Stimulated activated naive CD8-positive, alpha-beta T cell treated with anti-CD3 and anti-CD28 coated beads, Interleukin-15, amount 100 ng/mL, for 72 hours (primary cell): ENCODE measurements at regions not wholly inside any gene's neighbourhood (a gene's known extent, or its start where the extent isn't known, plus 50 kb on each side); places are given as distances from the start of the nearest gene placed in this dataset.
"Not testable (repeated sequence)": the region's sequence is repeated elsewhere in the genome, so short reads cannot be mapped to it uniquely, and the experiment has no call there.

Source experiments
- ATAC-seq: fragments of 150-1000 bp; cut with Tn5 transposase; 2 replicates; pipeline ENCODE4 v1.10.0; 2021; ENCODE audit warnings: mild to moderate bottlenecking, moderate library complexity
- DNase-seq, 2 donors: peaks; one replicate each; pipeline ENCODE4 v3.0.0; 2021 to 2022
- H3K27ac Mint-ChIP-seq, 2 donors: one replicate each; pipeline ENCODE4 v1.8.0; 2022; ENCODE audit warnings: mild to moderate bottlenecking in 2 of 2, mixed read lengths in 2 of 2, moderate library complexity in 2 of 2
- H3K27me3 Mint-ChIP-seq: one replicate; pipeline ENCODE4 v1.8.0; 2022; ENCODE audit warnings: mixed read lengths
- H3K4me1 Mint-ChIP-seq: one replicate; pipeline ENCODE4 v1.8.0; 2022; ENCODE audit warnings: mild to moderate bottlenecking, mixed read lengths
- H3K4me3 Mint-ChIP-seq, 2 donors: one replicate each; pipeline ENCODE4 v1.8.0; 2022; ENCODE audit warnings: mild to moderate bottlenecking in 2 of 2, mixed read lengths in 2 of 2, moderate library complexity in 1 of 2
- H3K9me3 Mint-ChIP-seq, 2 donors: one replicate each; pipeline ENCODE4 v1.8.0; 2022; ENCODE audit warnings: mixed read lengths in 2 of 2

GRCh38 chr18:1308686-1309085, 404.0 kb downstream of the ADCYAP1 start:
- Mint-ChIP-seq H3K27ac (no peak overlapping the region), H3K4me1 (no peaks in the 10 kb centered on the region)

GRCh38 chr18:1311376-1311775, 406.7 kb downstream of the ADCYAP1 start:
- ATAC-seq: no peak
- Mint-ChIP-seq H3K4me3 (no peak overlapping the region), H3K9me3 (peaks cover 0 to 8% of the 10 kb centered on the region in 2 donors), H3K27ac (no peak overlapping the region), H3K27me3 (no peaks in the 10 kb centered on the region), H3K4me1 (no peaks in the 10 kb centered on the region)
- no peak for DNase-seq

More at GRCh38 chr18:1308686-1309085, 404.0 kb downstream of the ADCYAP1 start:
- no peak for ATAC-seq
- Mint-ChIP-seq H3K4me3 (no peak overlapping the region), H3K27me3 (no peaks in the 10 kb centered on the region), H3K9me3 (peaks cover 5 to 8% of the 10 kb centered on the region in 2 donors)
- no peak for DNase-seq

GRCh38 chr18:1335345-1335744, 430.7 kb downstream of the ADCYAP1 start:
- not testable (repeated sequence) for H3K27ac Mint-ChIP-seq

GRCh38 chr18:1350931-1351450, 446.3 kb downstream of the ADCYAP1 start:
- Mint-ChIP-seq H3K27ac (no peak overlapping the region), H3K27me3 (no peaks in the 10 kb centered on the region), H3K4me3 (no peak overlapping the region), H3K9me3 (peaks cover 6 to 9% of the 10 kb centered on the region in 2 donors), H3K4me1 (no peaks in the 10 kb centered on the region)
- DNase-seq (no peak), ATAC-seq (no peak)

More at GRCh38 chr18:1335345-1335744, 430.7 kb downstream of the ADCYAP1 start:
- H3K9me3 Mint-ChIP-seq: peaks cover 5 to 30% of the 10 kb centered on the region in 2 donors
- not testable (repeated sequence) for H3K4me3 Mint-ChIP-seq, H3K27me3 Mint-ChIP-seq, ATAC-seq, DNase-seq, H3K4me1 Mint-ChIP-seq

GRCh38 chr18:1353025-1353424, 448.4 kb downstream of the ADCYAP1 start:
- peaks cover 9 to 12% of the 10 kb centered on the region in 2 donors for H3K9me3 Mint-ChIP-seq
- H3K4me1 Mint-ChIP-seq: no peaks in the 10 kb centered on the region
- no peak overlapping the region for H3K27ac Mint-ChIP-seq
- no peaks in the 10 kb centered on the region for H3K27me3 Mint-ChIP-seq
- DNase-seq: no peak
- ATAC-seq: no peak
- no peak overlapping the region for H3K4me3 Mint-ChIP-seq

- Mint-ChIP-seq H3K27ac (no peak overlapping the region), H3K27me3 (no peaks in the 10 kb centered on the region), H3K4me3 (no peak overlapping the region), H3K9me3 (peaks cover 5 to 7% of the 10 kb centered on the region in 2 donors), H3K4me1 (no peaks in the 10 kb centered on the region)
- ATAC-seq (no peak), DNase-seq (no peak)
Observed at GRCh38 chr18:1357724-1358123, 453.1 kb downstream of the ADCYAP1 start.

GRCh38 chr18:1361936-1362335, 457.3 kb downstream of the ADCYAP1 start:
- no peak for DNase-seq
- no peaks in the 10 kb centered on the region for H3K27me3 Mint-ChIP-seq
- no peak for ATAC-seq
- H3K4me1 Mint-ChIP-seq: no peaks in the 10 kb centered on the region
- no peak overlapping the region for H3K27ac Mint-ChIP-seq
- H3K4me3 Mint-ChIP-seq: no peak overlapping the region
- peaks cover 0 to 7% of the 10 kb centered on the region in 2 donors for H3K9me3 Mint-ChIP-seq

GRCh38 chr18:1370552-1370951, 465.9 kb downstream of the ADCYAP1 start:
- Mint-ChIP-seq H3K4me3 (no peak overlapping the region), H3K9me3 (no peaks in the 10 kb centered on the region)
- ATAC-seq: no peak

GRCh38 chr18:1371724-1372123, 467.1 kb downstream of the ADCYAP1 start:
- H3K4me3 Mint-ChIP-seq: no peak overlapping the region
- no peaks in the 10 kb centered on the region for H3K4me1 Mint-ChIP-seq
- ATAC-seq: no peak
- no peaks in the 10 kb centered on the region for H3K27me3 Mint-ChIP-seq
- no peak for DNase-seq
- H3K9me3 Mint-ChIP-seq: no peaks in the 10 kb centered on the region
- no peak overlapping the region for H3K27ac Mint-ChIP-seq

More at GRCh38 chr18:1370552-1370951, 465.9 kb downstream of the ADCYAP1 start:
- Mint-ChIP-seq H3K4me1 (no peaks in the 10 kb centered on the region), H3K27ac (no peak overlapping the region), H3K27me3 (no peaks in the 10 kb centered on the region)
- no peak for DNase-seq

- DNase-seq (no peak), ATAC-seq (no peak)
- H3K4me3 Mint-ChIP-seq: no peak overlapping the region
- peaks cover 34 to 40% of the 10 kb centered on the region in 2 donors for H3K9me3 Mint-ChIP-seq
- H3K27me3 Mint-ChIP-seq: no peaks in the 10 kb centered on the region
- no peaks in the 10 kb centered on the region for H3K4me1 Mint-ChIP-seq
- H3K27ac Mint-ChIP-seq: no peak overlapping the region
Observed at GRCh38 chr18:1383465-1383864, 478.8 kb downstream of the ADCYAP1 start.

GRCh38 chr18:1388468-1388867, 483.8 kb downstream of the ADCYAP1 start:
- not testable (repeated sequence) for H3K4me1 Mint-ChIP-seq, ATAC-seq, H3K27me3 Mint-ChIP-seq, H3K27ac Mint-ChIP-seq, DNase-seq, H3K4me3 Mint-ChIP-seq
- H3K9me3 Mint-ChIP-seq: peaks cover 34 to 39% of the 10 kb centered on the region in 2 donors

- H3K4me1 Mint-ChIP-seq: no peaks in the 10 kb centered on the region
- H3K4me3 Mint-ChIP-seq: no peak overlapping the region
- no peak overlapping the region for H3K27ac Mint-ChIP-seq
- H3K27me3 Mint-ChIP-seq: no peaks in the 10 kb centered on the region
- H3K9me3 Mint-ChIP-seq: peaks cover 7 to 12% of the 10 kb centered on the region in 2 donors
- ATAC-seq: no peak
- DNase-seq: no peak
Observed at GRCh38 chr18:1392046-1392445, 487.4 kb downstream of the ADCYAP1 start.

- DNase-seq (no peak), ATAC-seq (no peak)
- Mint-ChIP-seq H3K27me3 (no peaks in the 10 kb centered on the region), H3K4me3 (no peak overlapping the region), H3K27ac (no peak overlapping the region), H3K4me1 (no peaks in the 10 kb centered on the region), H3K9me3 (peaks cover 0 to 3% of the 10 kb centered on the region in 2 donors)
Observed at GRCh38 chr18:1392865-1393734, 488.4 kb downstream of the ADCYAP1 start.

- H3K27me3 Mint-ChIP-seq: no peaks in the 10 kb centered on the region
- no peaks in the 10 kb centered on the region for H3K9me3 Mint-ChIP-seq
- H3K27ac Mint-ChIP-seq: no peak overlapping the region
- H3K4me3 Mint-ChIP-seq: no peak overlapping the region
- H3K4me1 Mint-ChIP-seq: no peaks in the 10 kb centered on the region
- DNase-seq (no peak), ATAC-seq (no peak)
Observed at GRCh38 chr18:1393929-1394328, 489.3 kb downstream of the ADCYAP1 start.

GRCh38 chr18:1394426-1394825, 489.8 kb downstream of the ADCYAP1 start:
- Mint-ChIP-seq H3K4me1 (no peaks in the 10 kb centered on the region), H3K27ac (no peak overlapping the region), H3K4me3 (no peak overlapping the region), H3K27me3 (no peaks in the 10 kb centered on the region), H3K9me3 (no peaks in the 10 kb centered on the region)
- ATAC-seq: no peak
- DNase-seq: no peak

- no peak for ATAC-seq
Observed at GRCh38 chr18:1394966-1395365, 490.3 kb downstream of the ADCYAP1 start.

More at GRCh38 chr18:1394966-1395365, 490.3 kb downstream of the ADCYAP1 start:
- H3K4me3 Mint-ChIP-seq: no peak overlapping the region
- H3K27ac Mint-ChIP-seq: no peak overlapping the region
- no peaks in the 10 kb centered on the region for H3K27me3 Mint-ChIP-seq
- H3K9me3 Mint-ChIP-seq: no peaks in the 10 kb centered on the region
- no peaks in the 10 kb centered on the region for H3K4me1 Mint-ChIP-seq
- DNase-seq: no peak
